ENCODE measurements at regions not wholly inside any gene's neighbourhood (a gene's known extent, or its start where the extent isn't known, plus 50 kb on each side); places are given as distances from the start of the nearest gene placed in this dataset.

DNA sequence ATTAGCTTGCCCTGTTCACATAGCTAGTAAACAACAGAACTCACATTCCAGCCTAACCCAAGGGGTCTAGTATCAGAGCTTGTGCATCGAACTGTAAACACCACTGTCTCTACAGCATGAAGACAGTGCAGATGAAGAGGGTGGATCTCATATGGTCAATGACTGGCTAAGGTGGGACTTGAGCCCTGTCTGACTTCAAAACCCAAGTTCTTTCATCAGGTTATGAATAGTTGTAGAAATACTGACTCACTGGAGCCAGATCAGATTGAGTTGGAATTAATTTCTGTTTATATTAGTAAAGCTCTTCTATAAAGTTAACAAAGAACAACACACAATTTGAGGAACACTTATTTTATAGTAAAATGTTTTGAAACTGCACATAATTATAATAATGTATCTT lies 161.7 kb upstream of the ARHGAP20 start:
- no peak for TF ChIP-seq EZH2 (IDR thresholded peaks at IDR 0.05)
- TF ChIP-seq POLR2AphosphoS5 (IDR thresholded peaks at IDR 0.05; ENCODE audit: borderline replicate concordance, low read depth, low read length) = no peak
- TF ChIP-seq FOXP2 (optimal IDR thresholded peaks at IDR 0.05; ENCODE audit: control extremely low read depth, extremely low read length, insufficient read depth) = no peak

Measured in SK-N-MC (cell line).